Left forelimb (tissue), 1 donor: ENCODE measurements at regions not wholly inside any gene's neighbourhood (a gene's known extent, or its start where the extent isn't known, plus 50 kb on each side); places are given as distances from the start of the nearest gene placed in this dataset.
"Not testable (repeated sequence)": the region's sequence is repeated elsewhere in the genome, so short reads cannot be mapped to it uniquely, and the experiment has no call there.

Experiments
- DNase-seq: peaks from one replicate; pipeline ENCODE4 v3.0.0-alpha.2; 2018; ENCODE audit warnings: low spot score

DNA sequence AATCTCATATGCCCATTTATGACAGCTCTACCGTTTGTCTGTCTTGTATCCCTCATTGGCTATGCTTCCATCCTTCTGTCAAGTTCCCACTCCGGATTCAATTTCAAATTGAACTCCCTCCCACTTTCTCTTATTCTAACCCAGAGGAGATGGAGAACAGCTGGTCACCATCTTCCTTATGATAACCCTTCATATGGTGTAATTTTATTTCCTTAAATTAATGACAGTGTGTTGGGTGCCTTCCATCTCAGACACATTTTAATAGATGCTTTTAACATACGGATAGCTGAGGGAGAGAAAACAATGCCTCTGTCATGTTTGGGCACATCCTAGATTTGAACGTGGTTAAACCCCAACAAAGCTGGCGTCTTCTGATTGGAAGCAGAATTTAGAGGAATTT, 103.0 kb upstream of the PLXNA2 start:
- no peak for DNase-seq

DNA sequence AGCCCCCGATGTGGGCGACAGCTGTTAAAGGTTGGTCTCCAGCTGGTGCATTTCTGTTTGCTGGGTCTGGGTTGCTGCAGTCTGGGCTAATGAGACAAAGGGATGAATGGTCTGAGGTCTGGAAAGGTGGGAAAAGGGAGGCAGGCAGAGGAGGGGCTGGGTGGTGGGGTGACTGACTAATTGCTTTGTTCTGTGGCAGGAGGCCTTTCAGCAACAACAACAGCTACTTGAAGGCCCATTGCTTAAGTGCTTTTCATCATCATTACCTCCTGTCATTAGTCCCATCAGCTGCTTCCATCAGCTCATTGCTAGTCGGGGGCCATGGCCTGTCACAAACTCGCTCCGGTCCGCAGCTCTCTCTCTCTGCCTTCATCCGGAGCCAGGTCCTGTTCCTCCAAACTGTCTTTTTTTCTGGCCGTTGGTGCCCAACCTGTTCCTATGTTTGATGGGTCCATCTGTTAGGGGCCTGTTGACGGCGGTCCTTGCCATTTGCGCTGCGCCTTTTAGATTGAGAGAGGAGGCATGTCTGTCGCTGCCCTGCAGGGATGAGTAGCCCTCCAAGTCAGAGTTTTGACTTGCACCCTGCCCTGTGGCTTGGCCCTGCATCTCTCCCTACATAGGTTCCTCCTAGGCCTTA, 105.6 kb upstream of the PLXNA2 start:
- no peak for DNase-seq

DNA sequence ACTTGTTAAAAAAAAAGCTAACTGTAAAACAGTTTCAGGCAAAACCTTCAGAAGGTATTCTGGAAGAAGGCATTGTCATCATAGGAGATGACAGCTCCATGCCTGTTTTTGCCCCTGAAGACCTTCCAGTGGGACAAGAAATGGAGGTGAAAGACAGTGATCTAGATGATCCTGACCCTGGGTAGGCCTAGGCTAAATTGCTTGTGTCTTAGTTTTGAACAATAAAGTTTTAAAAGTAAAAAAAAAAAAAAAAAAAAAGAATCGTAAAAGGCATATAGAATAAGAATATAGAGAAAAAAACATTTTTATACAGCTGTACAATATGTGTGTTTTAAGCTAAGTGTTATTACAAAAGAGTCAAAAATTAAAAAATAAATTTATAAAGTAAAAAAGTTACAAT, 106.6 kb upstream of the PLXNA2 start:
- no peak for DNase-seq

DNA sequence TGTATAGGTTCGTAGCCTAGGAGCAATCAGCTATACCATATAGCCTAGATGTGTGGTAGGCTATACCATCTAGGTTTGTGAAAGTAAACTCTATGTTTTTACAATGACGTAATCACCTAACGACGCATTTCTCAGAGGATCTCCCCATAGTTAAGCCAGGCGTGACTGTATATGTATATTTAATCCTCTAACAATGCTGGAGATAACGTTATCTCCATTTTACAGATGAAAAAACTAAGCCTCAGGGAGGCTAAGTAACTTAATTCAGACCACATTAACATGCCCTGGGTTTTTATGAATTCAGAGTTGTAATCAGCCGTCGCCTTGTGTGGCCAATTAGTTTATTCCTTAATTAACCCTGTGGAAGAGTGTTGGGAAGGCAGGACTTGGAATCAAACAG, 107.7 kb upstream of the PLXNA2 start:
- no peak for DNase-seq

DNA sequence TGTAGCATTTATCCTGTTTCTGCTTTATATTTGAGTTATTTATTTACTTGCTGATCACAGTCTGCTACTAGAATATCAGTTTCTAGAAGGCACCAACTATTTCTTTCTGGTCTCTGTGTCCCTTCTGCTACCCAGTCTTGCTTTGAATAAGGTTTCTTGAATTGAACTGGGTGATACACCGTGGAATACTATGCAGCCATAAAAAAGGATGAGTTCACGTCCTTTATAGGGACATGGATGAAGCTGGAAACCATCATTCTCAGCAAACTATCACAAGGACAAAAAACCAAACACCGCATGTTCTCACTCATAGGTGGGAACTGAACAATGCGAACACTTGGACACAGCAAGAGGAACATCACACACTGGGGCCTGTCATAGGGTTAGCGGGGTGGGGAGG, 109.6 kb upstream of the PLXNA2 start:
- not testable (repeated sequence) for DNase-seq

DNA sequence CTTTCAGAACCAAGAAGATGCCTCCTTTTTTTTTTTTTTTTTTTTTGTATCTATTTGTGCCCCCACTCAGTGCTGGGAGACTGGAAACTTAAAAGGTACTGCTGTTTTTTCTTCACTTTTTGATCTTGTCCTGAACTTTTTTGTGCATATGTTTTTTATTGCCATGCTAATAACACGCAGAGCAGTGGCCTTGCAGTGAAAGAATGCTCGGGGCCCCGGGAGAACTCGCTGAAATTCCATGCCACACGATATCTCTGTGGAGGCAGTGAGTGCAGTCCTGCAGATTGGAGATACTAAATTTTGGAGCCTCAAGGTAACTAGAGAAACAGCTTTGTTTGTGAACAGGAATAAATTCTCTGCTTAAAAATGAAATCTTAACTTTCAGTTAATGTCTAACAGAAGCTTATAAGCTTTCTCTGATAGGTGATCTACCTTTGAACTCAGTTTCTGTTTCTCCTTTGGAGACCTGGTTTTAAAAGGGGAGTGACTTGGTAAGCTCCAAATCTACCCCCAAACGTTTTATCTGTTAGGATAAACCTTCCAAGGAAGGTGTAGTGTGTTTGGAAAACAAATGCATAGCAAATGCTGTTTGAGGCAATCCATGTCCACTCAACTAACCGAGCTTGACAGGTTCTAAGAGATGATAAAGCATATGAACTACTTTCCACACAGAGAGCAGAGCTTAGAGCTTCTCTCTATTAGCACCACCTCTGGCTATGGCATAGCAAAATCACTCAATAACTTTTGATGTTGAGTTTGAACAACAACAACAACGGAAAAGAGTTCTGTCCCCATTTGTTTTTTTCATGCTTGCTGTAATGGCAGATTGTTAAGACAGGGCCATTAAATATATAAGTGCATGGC, 113.7 kb upstream of the PLXNA2 start:
- no peak for DNase-seq

DNA sequence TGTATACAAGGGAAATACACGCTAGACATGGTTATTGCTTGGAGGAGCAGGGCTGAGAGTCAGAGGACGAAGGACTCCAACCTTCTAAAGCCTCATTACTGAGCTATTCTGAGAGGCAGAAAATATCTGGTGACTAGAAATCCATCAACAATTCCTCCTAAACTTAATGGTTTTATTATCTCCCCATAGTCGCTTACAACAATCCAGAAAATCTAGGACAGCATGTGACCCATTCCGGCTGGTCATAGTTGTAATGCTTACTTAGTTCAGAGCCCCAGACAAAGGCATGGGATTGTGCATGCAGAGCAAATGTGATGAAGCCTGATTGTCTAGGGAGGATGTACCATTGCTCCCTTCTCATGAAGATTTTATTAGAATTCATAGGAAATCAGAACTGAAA, 114.5 kb upstream of the PLXNA2 start:
- DNase-seq: no peak

DNA sequence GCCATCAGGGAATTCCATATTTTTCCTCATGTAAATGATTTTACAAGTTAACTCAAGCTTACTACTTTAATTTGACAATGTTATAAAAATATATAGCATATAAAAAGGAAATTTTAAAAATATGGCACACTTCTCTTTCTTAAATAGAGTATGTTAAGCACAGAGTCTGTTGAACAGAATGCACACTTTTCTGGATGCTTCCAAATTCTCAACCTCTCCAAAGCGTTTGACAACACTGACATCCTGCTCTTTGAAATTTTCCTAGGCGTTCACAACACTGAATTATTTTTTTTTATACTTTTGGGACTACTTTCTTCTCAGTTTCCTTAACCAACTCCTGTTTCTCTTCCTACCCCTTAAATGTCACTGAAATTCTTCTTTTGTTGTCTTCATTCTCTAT, 117.8 kb upstream of the PLXNA2 start:
- no peak for DNase-seq

DNA sequence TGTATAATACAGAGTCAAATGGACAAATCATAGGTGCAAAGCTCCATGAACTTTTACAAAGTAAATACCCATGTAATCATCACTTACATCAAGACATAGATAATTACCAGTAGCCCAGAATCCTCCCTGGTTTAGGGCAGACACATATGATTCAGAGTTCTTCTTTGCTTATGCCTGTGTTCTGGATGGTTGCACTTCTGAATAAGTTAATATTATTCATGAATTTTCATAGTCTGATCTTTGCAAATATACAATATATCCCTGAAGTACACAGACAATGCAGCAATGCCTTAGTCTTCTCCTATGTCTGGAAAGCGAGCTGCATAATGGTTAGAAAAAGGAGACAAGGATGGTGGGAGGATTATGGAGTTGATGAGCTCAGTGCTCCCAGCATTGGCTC, 122.4 kb upstream of the PLXNA2 start:
- DNase-seq: no peak

DNA sequence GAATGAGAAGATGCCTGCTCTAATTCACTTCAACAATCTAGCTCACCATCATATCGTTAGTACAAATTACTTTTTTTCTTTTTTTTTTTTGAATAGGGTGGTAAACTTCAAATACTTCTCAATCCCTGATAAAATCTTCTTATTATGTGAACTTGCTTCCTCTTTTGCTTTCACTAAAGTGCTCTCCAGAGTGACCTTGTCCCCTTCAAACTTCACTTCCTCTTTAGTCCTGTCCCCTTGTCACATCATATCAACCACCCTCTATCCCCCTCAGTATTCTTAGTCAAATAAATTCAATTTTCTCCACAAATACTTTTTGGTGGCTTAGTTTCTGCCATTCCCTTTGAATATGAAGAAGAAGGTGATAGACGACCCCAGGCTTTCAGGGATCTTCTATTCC, 124.9 kb upstream of the PLXNA2 start:
- no peak for DNase-seq

DNA sequence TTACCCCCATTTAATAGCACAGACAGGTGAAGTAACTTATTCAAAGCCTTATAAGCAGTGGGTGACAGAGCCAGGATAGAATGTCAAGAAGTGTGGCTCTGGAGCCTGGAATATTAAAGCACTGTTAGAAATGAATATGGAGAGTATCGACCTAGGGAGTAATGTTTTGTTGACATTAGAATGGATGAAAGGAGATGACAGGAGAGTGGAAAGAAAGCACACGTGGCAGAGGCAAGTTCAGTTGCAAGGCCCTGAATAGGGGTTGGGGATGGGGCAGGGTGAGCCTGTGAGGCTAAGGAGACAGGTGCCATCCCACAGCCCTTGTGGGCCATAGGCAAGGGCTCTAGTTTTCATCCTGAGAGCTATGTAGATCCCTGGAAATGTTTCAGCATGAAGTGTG, 125.5 kb upstream of the PLXNA2 start:
- DNase-seq: no peak

DNA sequence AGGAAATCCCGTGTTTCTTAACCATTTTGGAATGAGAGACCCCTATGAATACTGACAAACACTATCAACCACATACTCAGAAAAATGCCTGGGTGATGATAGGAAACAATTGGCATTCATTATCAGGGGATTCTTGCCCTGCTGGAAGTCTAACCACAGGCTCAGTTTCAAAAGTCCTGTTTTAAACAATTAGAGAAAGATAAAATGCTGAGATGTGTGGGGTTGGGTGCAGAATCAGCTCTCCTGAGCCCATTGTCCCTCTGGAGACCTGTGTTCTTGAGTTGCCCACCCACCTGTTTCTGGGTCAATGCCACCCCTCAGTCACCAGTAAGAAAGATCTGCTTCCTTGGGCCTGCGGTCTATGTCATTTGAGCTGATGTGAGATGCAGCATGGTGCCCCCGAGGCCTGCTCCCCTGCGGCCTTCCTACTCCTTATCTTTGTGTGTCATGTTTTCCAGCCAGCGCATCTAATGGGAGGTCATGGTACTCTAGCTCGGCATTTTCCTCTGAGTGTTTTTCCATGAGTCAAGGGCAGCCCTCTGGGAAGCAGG, 130.3 kb upstream of the PLXNA2 start:
- no peak for DNase-seq

DNA sequence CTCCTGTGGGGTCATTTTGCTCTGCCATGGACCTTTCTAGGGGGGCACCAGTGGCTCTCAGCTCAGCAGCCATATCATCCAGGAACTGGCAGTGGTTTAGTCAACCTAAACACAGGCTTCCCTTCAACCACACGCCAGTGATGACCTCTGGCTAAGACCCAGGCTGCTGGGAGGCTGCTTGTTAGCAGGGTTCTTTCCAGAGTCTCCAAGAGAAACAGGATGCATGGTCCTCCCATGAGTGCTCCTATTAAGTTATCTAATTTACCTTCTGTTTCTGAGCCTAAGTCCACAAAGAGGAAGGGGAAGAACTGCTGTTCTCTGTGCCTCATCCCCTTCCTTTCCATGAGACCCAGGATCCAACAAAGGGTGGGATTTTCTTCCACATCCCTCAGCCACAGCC, 137.3 kb upstream of the PLXNA2 start:
- no peak for DNase-seq

DNA sequence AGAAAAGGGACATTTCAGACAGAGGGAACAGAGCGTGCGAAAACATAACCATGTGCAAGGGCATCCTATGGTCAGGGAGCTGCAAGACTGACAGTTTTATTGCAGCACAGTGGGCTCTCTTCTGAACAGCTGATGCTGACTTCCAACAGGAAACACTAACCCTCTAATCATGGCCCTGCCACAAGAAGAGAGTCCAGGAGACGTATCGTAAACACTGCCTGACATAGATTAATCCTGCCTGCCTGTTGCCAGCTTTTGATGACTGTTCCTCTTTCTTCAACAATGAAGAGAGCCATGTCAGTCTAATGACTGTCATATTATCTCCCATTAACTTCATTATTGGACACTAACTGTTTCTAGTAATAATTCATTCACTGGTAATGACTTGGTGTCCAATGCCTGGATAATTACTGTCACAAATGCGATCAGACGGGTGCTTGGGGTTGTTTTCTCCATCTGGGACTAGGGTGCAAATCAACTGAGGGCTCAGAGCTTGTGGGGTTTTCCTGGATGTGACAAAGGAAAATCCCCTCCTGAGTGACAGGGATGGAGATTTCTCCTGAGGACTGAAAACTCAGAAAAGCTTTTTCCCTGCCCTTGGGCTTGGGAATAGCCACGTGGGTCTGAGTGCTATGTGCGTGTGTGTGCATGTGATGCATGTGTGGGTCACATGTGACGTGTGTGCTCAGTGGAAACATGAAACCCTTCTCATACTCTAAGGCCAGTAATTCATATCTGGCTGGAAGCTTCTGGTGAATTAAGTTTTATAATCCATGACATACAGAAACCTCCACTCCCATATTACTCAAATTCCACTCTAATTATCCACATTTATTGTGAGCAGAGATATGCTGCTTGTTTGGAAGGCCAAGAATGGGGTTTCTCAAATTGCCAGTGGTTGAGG, 144.0 kb upstream of the PLXNA2 start:
- no peak for DNase-seq

DNA sequence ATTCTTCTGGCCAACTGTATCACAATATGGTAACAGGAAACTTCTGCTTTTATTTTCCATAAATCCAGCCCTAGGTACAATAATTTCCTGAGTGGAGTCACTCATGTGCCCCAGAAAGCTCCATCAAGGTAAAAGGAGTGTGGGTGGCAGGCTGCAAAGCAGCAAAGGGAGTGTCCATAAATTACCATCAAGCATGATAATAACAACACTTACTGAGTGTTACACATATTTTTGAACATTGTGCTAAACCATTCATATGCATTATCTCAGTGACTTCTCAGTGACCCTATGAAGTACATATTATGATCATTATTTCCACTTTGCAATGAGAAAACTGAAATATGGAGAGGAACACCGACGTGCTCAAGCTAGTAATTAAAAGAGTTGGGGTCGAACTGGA, 149.2 kb upstream of the PLXNA2 start:
- no peak for DNase-seq

DNA sequence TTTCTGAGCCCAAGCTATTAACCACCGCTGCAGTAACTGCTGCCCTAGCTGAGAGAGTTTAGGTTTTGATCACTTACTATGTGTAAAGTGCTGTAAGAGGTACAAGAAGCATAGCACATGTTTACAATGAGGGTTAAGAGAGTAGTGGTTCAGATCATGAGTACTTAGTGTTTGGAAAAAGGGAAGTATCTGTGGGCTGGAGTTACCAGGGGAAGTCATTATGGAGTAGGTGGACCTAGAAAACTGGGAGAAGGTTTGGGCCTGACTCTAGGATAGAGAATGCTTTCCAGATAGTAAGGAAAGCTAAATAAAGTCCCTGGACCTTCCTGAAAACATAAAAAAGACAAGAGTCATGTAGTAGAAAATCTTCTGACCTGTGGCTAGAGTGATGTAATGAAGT, 149.6 kb upstream of the PLXNA2 start:
- no peak for DNase-seq

DNA sequence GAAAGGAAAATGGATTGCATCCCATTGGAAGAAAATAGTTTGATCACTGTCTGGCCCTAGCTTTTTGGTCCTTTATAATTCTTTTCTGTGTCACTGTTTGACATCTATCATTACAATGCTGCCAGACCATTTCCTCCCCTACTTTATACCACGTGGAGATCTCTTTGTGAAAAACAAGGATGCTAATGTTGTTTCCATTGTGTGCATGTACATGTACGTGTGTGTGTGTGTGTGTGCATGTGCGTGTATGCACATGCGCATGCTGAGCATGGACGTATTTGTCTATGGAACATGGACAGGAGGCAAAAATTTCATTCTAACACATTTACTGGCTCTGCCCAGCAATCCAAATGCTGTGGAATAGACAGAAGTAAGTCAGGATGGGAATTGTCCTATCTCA, 153.1 kb upstream of the PLXNA2 start:
- DNase-seq: no peak

DNA sequence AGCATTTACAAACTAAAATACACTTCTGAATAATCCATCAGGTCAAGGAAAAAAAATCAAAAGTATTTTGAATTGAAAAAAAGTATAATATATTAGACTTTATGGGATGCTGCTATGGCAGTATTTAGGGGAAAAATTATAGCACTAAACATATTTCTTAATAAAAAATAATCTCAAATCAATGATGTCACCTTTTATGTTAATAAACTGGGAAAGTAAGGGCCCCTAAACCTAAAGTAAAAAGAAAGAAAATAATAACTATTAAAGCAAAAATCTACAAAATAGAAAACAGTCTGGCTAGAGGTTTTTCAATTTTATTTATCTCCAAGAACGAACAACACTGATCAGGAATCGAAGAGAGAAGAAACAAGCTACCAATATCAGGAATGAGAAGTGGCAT, 160.8 kb upstream of the PLXNA2 start:
- DNase-seq: no peak

DNA sequence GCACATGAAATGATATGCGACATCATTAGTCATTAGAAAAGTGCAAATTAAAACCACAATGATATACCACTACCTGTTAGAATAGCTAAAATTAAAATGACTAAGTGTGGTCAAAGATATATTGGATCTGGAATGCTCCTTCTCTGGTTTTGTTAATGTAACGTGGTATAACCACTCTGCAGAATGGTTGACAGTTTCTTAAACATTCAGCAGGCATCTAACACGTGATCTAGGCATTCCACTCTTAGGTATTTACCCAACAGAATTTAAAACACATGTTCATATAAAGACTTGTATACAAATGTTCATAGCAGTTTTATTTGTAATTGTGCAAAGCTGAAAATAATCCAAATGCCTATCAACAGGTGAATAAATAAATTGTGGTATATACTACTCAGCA, 165.0 kb upstream of the PLXNA2 start:
- no peak for DNase-seq

DNA sequence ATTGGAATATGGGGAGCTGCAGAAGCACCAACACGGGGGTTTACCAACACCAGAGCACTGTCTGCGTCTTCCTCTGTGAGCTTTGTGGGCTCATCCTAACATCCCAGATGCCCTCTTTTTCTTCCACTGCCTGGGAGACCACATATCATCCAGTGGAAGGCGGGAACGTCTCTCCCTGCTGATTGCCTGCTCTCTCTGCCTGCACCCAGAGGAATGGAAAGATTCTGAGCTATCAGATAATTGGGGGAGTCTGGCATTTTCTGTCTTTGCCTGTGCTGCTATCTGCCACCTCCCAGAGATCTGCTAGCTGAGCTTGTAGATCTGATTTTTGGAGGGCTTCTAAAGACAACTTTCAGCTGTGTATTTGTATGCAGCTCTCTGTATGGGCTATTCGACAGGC, 166.2 kb upstream of the PLXNA2 start:
- DNase-seq: no peak

DNA sequence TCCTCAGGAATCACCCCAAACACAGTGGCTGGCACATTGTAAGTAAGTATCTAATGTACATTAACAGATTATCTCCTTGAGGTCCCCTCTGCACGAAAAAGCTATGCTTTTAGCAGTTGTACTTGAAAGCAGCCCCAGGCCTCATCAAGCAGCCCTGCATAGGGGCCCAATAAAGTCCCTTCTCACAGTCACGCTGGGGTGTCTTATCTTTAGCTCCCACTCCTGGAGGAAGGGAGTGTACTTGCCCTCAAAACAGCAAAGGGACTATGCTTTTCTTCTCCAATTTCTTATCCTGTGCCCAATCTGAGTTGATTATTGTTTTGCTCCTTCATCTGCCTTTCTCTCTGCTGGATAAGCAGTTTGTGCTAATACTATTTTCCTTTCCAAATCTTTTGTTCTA, 168.8 kb upstream of the PLXNA2 start:
- DNase-seq: no peak

DNA sequence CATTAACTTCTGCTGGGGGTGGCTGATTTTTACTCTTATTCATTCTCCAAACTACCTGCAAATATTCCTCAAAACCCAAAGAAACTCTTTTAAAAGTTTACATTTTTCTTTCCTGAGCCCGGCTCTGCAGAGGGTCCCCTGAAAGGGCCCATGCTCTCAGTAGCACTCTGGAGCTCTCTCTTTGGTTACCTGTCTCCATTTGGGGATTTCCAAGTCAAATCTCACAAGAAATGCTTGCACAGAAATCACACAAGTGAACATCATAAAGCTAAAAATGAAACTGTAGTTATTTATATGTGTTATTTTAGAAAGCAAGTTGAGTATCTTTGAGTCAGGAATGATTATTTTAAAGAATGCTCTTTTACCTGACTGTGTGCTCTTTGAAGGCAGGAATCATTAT, 174.5 kb upstream of the PLXNA2 start:
- no peak for DNase-seq
